ENCODE measurements at regions not wholly inside any gene's neighbourhood (a gene's known extent, or its start where the extent isn't known, plus 50 kb on each side); places are given as distances from the start of the nearest gene placed in this dataset.

DNA sequence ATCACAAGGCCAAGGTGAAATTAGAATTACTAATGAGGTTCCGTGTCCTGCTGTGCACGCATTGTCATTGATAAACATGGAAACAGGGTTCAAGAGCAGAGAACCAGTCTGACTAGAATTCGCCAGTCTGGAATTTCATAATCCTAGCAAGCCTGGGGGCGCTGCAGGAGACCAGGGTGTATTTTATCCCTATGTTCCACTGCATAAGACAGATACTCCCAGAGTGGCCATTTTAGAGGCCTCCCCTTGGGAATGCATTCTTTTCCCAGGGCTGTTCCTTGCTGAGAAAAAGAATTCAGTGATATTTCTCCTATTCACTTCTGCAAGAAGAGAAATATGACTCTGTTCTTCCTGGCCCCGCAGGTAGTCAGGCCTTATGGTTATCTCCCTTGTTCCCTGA lies 1387.7 kb downstream of the MAT2B start:
- Histone ChIP-seq H3K27me3 (replicated peaks in 1 of 7) (no peaks in the 10 kb centered on the region), H3K4me1 (no peaks in the 10 kb centered on the region), H3K36me3 (no peaks in the 10 kb centered on the region), H3K27ac (no peak overlapping the region), H3K4me3 (no peak overlapping the region), H3K9me3 (peaks cover 0 to 37% (median 32%) of the 10 kb centered on the region in 8 donors)
- TF ChIP-seq, protein P1, sequence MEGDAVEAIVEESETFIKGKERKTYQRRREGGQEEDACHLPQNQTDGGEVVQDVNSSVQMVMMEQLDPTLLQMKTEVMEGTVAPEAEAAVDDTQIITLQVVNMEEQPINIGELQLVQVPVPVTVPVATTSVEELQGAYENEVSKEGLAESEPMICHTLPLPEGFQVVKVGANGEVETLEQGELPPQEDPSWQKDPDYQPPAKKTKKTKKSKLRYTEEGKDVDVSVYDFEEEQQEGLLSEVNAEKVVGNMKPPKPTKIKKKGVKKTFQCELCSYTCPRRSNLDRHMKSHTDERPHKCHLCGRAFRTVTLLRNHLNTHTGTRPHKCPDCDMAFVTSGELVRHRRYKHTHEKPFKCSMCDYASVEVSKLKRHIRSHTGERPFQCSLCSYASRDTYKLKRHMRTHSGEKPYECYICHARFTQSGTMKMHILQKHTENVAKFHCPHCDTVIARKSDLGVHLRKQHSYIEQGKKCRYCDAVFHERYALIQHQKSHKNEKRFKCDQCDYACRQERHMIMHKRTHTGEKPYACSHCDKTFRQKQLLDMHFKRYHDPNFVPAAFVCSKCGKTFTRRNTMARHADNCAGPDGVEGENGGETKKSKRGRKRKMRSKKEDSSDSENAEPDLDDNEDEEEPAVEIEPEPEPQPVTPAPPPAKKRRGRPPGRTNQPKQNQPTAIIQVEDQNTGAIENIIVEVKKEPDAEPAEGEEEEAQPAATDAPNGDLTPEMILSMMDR (IDR thresholded peaks at IDR 0.05 in 8 of 11, conservative IDR thresholded peaks at IDR 0.05 in 3 of 11) = no peak
- no peak for DNase-seq
- WGBS, 5 donors = 68 to 92% (median 76%) methylated on average over 5 of the region's 5 CpGs
- intact Hi-C loops (cut with DNase I; ENCODE audit: low total_unique reads) = no loop called here

DNA sequence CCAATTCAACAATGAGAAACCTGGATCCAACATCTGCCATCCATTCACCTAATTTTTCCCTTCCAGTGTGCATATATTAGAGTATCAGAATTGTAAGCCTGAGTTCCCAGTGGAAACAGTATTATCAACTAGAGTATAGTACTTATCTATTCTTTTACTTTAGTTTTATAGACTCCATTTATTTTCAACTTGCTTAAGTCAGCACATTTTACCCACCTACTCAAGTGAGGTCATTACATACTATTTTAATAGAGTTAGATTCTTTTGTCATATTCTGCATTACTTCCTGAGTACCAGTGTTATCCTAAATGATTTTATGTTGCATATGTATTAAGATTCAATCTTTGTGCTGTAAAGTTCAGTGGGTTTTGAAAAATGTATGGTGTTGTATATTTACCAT lies 1393.3 kb downstream of the MAT2B start:
- TF ChIP-seq, protein P1 (IDR thresholded peaks at IDR 0.05 in 8 of 11, conservative IDR thresholded peaks at IDR 0.05 in 3 of 11) = no peak
- no peak for TF ChIP-seq POLR2AphosphoS5 (IDR thresholded peaks at IDR 0.05)
- no peak for TF ChIP-seq POLR2A (IDR thresholded peaks at IDR 0.05)
- Histone ChIP-seq H3K9me3 (peaks cover 0 to 20% (median 10%) of the 10 kb centered on the region in 8 donors), H3K4me3 (no peak overlapping the region), H3K27ac (no peak overlapping the region), H3K4me1 (no peaks in the 10 kb centered on the region), H3K27me3 (replicated peaks in 1 of 7) (no peaks in the 10 kb centered on the region), H3K36me3 (no peaks in the 10 kb centered on the region)
- intact Hi-C loops (cut with DNase I; ENCODE audit: low total_unique reads) = no loop called here
- DNase-seq = no peak

DNA sequence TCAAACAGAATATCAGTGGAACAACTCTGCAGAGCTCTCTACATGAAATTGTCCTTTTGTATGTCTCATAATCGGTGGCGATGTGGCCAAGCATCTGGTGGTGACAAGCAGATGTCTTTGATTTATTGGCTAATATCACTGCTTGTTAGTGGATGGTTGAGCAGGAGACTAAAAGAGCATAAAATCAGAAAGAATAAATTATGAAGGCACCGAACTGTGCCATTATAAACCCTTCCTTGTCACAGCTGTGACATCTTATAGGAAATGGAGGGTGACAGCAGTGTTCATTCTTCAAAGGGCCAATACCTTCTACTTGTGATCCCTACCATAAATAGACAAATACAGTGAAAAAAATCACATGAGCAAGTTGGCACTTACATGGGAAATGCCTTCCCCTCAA lies 1404.3 kb downstream of the MAT2B start:
- no peak overlapping the region for H3K27ac ChIP-seq
- TF ChIP-seq, protein P1 (IDR thresholded peaks at IDR 0.05 in 8 of 11, conservative IDR thresholded peaks at IDR 0.05 in 3 of 11) = no peak
- TF ChIP-seq POLR2AphosphoS5 (IDR thresholded peaks at IDR 0.05) (no peak), POLR2A (IDR thresholded peaks at IDR 0.05) (no peak)
- H3K27me3 ChIP-seq (replicated peaks in 1 of 7) = no peaks in the 10 kb centered on the region
- DNase-seq = no peak
- intact Hi-C loops (cut with DNase I; ENCODE audit: low total_unique reads) = no loop called here
- WGBS, 5 donors = 83 to 89% (median 87%) methylated on average over 3 of the region's 3 CpGs
- H3K9me3 ChIP-seq = peaks cover 0 to 6% (median 0%) of the 10 kb centered on the region in 8 donors
- no peaks in the 10 kb centered on the region for H3K36me3 ChIP-seq
- no peak overlapping the region for H3K4me3 ChIP-seq
- no peaks in the 10 kb centered on the region for H3K4me1 ChIP-seq

DNA sequence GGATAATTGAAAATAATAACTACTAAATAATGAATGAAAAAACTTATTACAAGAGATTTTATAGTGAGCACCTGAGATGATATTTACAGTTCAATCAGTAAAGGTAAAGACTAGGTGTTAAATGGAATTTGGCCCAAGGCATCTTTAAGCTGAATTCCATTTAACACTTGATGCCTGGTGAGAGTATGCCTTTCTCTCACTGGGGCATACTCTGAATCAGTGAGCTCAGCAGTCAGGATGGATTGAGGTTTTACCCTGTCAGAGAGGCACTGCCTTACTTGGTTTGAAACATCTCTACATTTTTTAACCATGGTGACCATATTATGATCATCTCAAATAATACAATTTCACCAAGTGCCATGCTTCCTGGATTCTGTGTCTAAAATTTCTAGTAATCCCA lies 1416.3 kb downstream of the MAT2B start:
- Histone ChIP-seq H3K27me3 (replicated peaks in 1 of 7) (no peaks in the 10 kb centered on the region), H3K4me1 (no peaks in the 10 kb centered on the region), H3K9me3 (peaks cover 7 to 77% (median 63%) of the 10 kb centered on the region in 8 donors), H3K4me3 (no peak overlapping the region), H3K36me3 (no peaks in the 10 kb centered on the region), H3K27ac (no peak overlapping the region)
- no peak for DNase-seq
- TF ChIP-seq POLR2AphosphoS5 (IDR thresholded peaks at IDR 0.05) = no peak
- no peak for TF ChIP-seq POLR2A (IDR thresholded peaks at IDR 0.05)
- TF ChIP-seq, protein P1 (IDR thresholded peaks at IDR 0.05 in 8 of 11, conservative IDR thresholded peaks at IDR 0.05 in 3 of 11) = no peak
- intact Hi-C loops (cut with DNase I; ENCODE audit: low total_unique reads) = no loop called here
